ENCODE measurements at regions not wholly inside any gene's neighbourhood (a gene's known extent, or its start where the extent isn't known, plus 50 kb on each side); places are given as distances from the start of the nearest gene placed in this dataset.

- no peak for TF ChIP-seq CTCF (IDR thresholded peaks at IDR 0.05; ENCODE audit: low read depth, low read length)
- H3K4me1 ChIP-seq, result no peaks in the 10 kb centered on the region
- H3K4me3 ChIP-seq (ENCODE audit: low read depth, low read length), result no peak overlapping the region
- no peaks in the 10 kb centered on the region for H3K36me3 ChIP-seq
- no peaks in the 10 kb centered on the region for H3K27me3 ChIP-seq
- no peaks in the 10 kb centered on the region for H3K9me3 ChIP-seq
- no peak for DNase-seq
Observed at GRCh38 chr20:57037689-57038088, 228.8 kb downstream of the BMP7 start.

GRCh38 chr20:57038608-57039440, 227.6 kb downstream of the BMP7 start:
- no peak for DNase-seq
- Histone ChIP-seq H3K27me3 (no peaks in the 10 kb centered on the region), H3K9me3 (no peaks in the 10 kb centered on the region), H3K4me1 (no peaks in the 10 kb centered on the region), H3K36me3 (no peaks in the 10 kb centered on the region), H3K4me3 (ENCODE audit: low read depth, low read length) (no peak overlapping the region)
- TF ChIP-seq CTCF (IDR thresholded peaks at IDR 0.05; ENCODE audit: low read depth, low read length), result no peak

- Histone ChIP-seq H3K36me3 (no peaks in the 10 kb centered on the region), H3K9me3 (no peaks in the 10 kb centered on the region), H3K4me3 (ENCODE audit: low read depth, low read length) (no peak overlapping the region), H3K27me3 (no peaks in the 10 kb centered on the region), H3K4me1 (no peaks in the 10 kb centered on the region)
- TF ChIP-seq CTCF (IDR thresholded peaks at IDR 0.05; ENCODE audit: low read depth, low read length), result no peak
- no peak for DNase-seq
Observed at GRCh38 chr20:57040466-57040865, 226.0 kb downstream of the BMP7 start.

GRCh38 chr20:57040924-57041323, 225.5 kb downstream of the BMP7 start:
- H3K27me3 ChIP-seq, result no peaks in the 10 kb centered on the region

GRCh38 chr20:57043091-57043490, 223.3 kb downstream of the BMP7 start:
- no peak for TF ChIP-seq CTCF (IDR thresholded peaks at IDR 0.05; ENCODE audit: low read depth, low read length)
- Histone ChIP-seq H3K9me3 (no peaks in the 10 kb centered on the region), H3K4me1 (no peaks in the 10 kb centered on the region), H3K4me3 (ENCODE audit: low read depth, low read length) (no peak overlapping the region), H3K36me3 (no peaks in the 10 kb centered on the region), H3K27me3 (no peaks in the 10 kb centered on the region)
- no peak for DNase-seq

More at GRCh38 chr20:57040924-57041323, 225.5 kb downstream of the BMP7 start:
- no peak for DNase-seq
- no peaks in the 10 kb centered on the region for H3K4me1 ChIP-seq
- TF ChIP-seq CTCF (IDR thresholded peaks at IDR 0.05; ENCODE audit: low read depth, low read length), result no peak
- H3K9me3 ChIP-seq, result no peaks in the 10 kb centered on the region
- H3K4me3 ChIP-seq (ENCODE audit: low read depth, low read length), result no peak overlapping the region
- H3K36me3 ChIP-seq, result no peaks in the 10 kb centered on the region

- Histone ChIP-seq H3K4me1 (no peaks in the 10 kb centered on the region), H3K27me3 (no peaks in the 10 kb centered on the region), H3K9me3 (no peaks in the 10 kb centered on the region), H3K4me3 (ENCODE audit: low read depth, low read length) (no peak overlapping the region), H3K36me3 (no peaks in the 10 kb centered on the region)
- TF ChIP-seq CTCF (IDR thresholded peaks at IDR 0.05; ENCODE audit: low read depth, low read length), result no peak
- DNase-seq, result no peak
Observed at GRCh38 chr20:57043669-57044268, 222.7 kb downstream of the BMP7 start.

Measured in BE2C (cell line).